EH (cell line): ENCODE measurements at regions not wholly inside any gene's neighbourhood (a gene's known extent, or its start where the extent isn't known, plus 50 kb on each side); places are given as distances from the start of the nearest gene placed in this dataset.

Experiments used
- DNase-seq: peaks from one replicate; pipeline ENCODE4 v3.0.0-alpha.2; 2015; ENCODE audit warnings: low read depth

- DNase-seq, result no peak
Observed at GRCh38 chr5:165304193-165304827, 1798.9 kb downstream of the MAT2B start.

- DNase-seq, result no peak
Observed at GRCh38 chr5:165305596-165305995, 1800.2 kb downstream of the MAT2B start.

- no peak for DNase-seq
Observed at GRCh38 chr5:165309446-165309845, 1804.0 kb downstream of the MAT2B start.

GRCh38 chr5:165310031-165310430 is 1804.6 kb downstream of the MAT2B start:
- DNase-seq, result no peak

GRCh38 chr5:165321912-165322311 is 1816.5 kb downstream of the MAT2B start:
- no peak for DNase-seq

GRCh38 chr5:165325221-165325620 is 1819.8 kb downstream of the MAT2B start:
- no peak for DNase-seq

GRCh38 chr5:165327631-165328030 is 1822.2 kb downstream of the MAT2B start:
- DNase-seq, result no peak

- DNase-seq, result no peak
Observed at GRCh38 chr5:165328846-165329245, 1823.4 kb downstream of the MAT2B start.

GRCh38 chr5:165333623-165334022 is 1828.2 kb downstream of the MAT2B start:
- no peak for DNase-seq

GRCh38 chr5:165334201-165334600 is 1828.8 kb downstream of the MAT2B start:
- no peak for DNase-seq

- no peak for DNase-seq
Observed at GRCh38 chr5:165349735-165350134, 1844.3 kb downstream of the MAT2B start.

- no peak for DNase-seq
Observed at GRCh38 chr5:165351342-165351741, 1845.9 kb downstream of the MAT2B start.

GRCh38 chr5:165360366-165360765 is 1854.9 kb downstream of the MAT2B start:
- no peak for DNase-seq

GRCh38 chr5:165360784-165361542 is 1855.5 kb downstream of the MAT2B start:
- no peak for DNase-seq

- no peak for DNase-seq
Observed at GRCh38 chr5:165370233-165370632, 1864.8 kb downstream of the MAT2B start.

GRCh38 chr5:165370794-165371193 is 1865.4 kb downstream of the MAT2B start:
- no peak for DNase-seq

- DNase-seq, result no peak
Observed at GRCh38 chr5:165375201-165375600, 1869.8 kb downstream of the MAT2B start.

GRCh38 chr5:165393839-165394238 is 1888.4 kb downstream of the MAT2B start:
- DNase-seq, result no peak

GRCh38 chr5:165397516-165397915 is 1892.1 kb downstream of the MAT2B start:
- no peak for DNase-seq

GRCh38 chr5:165400086-165400485 is 1894.7 kb downstream of the MAT2B start:
- DNase-seq, result no peak

- no peak for DNase-seq
Observed at GRCh38 chr5:165404917-165405316, 1899.5 kb downstream of the MAT2B start.

GRCh38 chr5:165405340-165405739 is 1899.9 kb downstream of the MAT2B start:
- no peak for DNase-seq

GRCh38 chr5:165407352-165407751 is 1901.9 kb downstream of the MAT2B start:
- no peak for DNase-seq

GRCh38 chr5:165410476-165410875 is 1905.1 kb downstream of the MAT2B start:
- no peak for DNase-seq
